ENCODE measurements at regions not wholly inside any gene's neighbourhood (a gene's known extent, or its start where the extent isn't known, plus 50 kb on each side); places are given as distances from the start of the nearest gene placed in this dataset.

DNA sequence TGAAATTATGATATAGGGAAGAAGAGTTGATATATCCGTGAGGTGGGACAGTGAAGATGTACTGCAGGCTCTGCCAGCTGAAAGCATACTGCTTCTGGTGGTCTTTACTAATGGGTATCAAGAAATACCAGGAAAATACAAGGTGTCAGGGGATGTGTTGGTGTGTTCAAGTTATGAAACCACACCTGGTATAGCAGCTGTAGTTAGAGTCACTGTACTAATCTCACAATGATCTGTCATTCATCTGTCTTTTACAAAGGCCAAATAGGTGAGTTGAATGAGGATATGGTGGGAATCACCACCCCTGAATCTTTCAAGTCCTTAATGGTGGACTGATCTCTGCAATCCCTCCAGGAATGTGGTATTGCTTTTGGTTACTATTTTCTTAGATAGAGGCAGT lies 152.7 kb downstream of the NFKBIZ start:
- TF ChIP-seq, protein P1, sequence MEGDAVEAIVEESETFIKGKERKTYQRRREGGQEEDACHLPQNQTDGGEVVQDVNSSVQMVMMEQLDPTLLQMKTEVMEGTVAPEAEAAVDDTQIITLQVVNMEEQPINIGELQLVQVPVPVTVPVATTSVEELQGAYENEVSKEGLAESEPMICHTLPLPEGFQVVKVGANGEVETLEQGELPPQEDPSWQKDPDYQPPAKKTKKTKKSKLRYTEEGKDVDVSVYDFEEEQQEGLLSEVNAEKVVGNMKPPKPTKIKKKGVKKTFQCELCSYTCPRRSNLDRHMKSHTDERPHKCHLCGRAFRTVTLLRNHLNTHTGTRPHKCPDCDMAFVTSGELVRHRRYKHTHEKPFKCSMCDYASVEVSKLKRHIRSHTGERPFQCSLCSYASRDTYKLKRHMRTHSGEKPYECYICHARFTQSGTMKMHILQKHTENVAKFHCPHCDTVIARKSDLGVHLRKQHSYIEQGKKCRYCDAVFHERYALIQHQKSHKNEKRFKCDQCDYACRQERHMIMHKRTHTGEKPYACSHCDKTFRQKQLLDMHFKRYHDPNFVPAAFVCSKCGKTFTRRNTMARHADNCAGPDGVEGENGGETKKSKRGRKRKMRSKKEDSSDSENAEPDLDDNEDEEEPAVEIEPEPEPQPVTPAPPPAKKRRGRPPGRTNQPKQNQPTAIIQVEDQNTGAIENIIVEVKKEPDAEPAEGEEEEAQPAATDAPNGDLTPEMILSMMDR (IDR thresholded peaks at IDR 0.05) = no peak
- no peak for TF ChIP-seq POLR2A (IDR thresholded peaks at IDR 0.05)

Measured in right lobe of liver (tissue), 4 donors.